Breast epithelium (tissue), 3 donors: ENCODE measurements at regions not wholly inside any gene's neighbourhood (a gene's known extent, or its start where the extent isn't known, plus 50 kb on each side); places are given as distances from the start of the nearest gene placed in this dataset.

Source experiments
- CTCF ChIP-seq, 3 donors: fragments of 450-650 bp; IDR thresholded peaks; one replicate each; pipeline ENCODE4 v1.5.1; 2016 to 2017; ENCODE audit warnings: antibody characterized with exemption in 3 of 3, mild to moderate bottlenecking in 3 of 3, moderate library complexity in 3 of 3
- POLR2A ChIP-seq: fragments of 450-650 bp; IDR thresholded peaks from one replicate; pipeline ENCODE4 v1.6.1; 2016; ENCODE audit warnings: antibody characterized with exemption, mild to moderate bottlenecking, moderate library complexity
- POLR2AphosphoS5 ChIP-seq, 3 donors: sonication (generic); formaldehyde crosslinking; IDR thresholded peaks; one replicate each; pipeline ENCODE4 v1.6.1; 2017; ENCODE audit warnings: antibody characterized with exemption in 3 of 3

GRCh38 chr7:73966941-73967831 is 60.8 kb upstream of the ELN start:
- no peak for TF ChIP-seq CTCF (IDR thresholded peaks at IDR 0.05)
- TF ChIP-seq POLR2A = no peak
- TF ChIP-seq POLR2AphosphoS5 (IDR thresholded peaks at IDR 0.05) = no peak
